Islet of Langerhans (tissue), 1 donor: ENCODE measurements at regions not wholly inside any gene's neighbourhood (a gene's known extent, or its start where the extent isn't known, plus 50 kb on each side); places are given as distances from the start of the nearest gene placed in this dataset.

Experiments
- FAIRE-seq: peaks from one replicate; lab custom pipeline; 2011; peaks lifted over from hg19 to GRCh38; lab: Jason Lieb, UNC

DNA sequence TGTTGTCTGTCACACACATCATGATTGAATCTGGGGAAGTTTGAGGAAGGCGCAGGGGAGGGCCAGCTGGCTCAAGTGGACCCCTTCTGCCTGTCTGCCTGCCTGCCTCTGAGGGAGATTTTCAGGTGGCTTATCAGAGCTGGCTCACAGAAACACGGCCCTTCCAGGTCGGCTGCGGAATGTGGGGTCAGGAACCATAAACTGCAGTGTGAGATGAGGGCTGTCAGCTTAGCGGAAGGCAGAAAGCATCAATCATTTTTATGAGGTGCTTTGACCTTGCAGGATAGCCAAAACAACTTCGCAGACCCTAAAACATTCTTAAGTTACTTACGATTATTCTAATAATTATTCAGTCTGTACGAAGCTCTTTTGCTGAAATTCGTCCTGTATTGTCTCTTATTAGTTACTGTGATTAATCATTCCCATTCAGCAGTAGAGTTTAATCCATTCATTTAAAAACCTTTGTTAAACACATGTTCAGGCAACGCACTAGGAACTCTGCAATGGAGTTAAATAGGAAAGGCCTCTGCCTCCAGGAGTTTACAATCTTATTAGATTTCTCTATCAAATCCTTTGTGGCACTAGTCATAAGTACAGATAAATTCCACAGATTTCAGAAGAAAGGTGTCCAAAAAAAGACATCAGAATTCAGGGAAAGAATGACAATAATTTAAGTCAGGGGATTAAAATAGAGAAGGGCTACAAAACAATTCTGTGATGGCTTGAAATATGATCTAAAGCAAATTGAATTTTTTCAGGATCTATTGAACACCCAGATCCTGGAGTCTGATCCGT, 371.6 kb downstream of the HRH4 start:
- FAIRE-seq = no peak

DNA sequence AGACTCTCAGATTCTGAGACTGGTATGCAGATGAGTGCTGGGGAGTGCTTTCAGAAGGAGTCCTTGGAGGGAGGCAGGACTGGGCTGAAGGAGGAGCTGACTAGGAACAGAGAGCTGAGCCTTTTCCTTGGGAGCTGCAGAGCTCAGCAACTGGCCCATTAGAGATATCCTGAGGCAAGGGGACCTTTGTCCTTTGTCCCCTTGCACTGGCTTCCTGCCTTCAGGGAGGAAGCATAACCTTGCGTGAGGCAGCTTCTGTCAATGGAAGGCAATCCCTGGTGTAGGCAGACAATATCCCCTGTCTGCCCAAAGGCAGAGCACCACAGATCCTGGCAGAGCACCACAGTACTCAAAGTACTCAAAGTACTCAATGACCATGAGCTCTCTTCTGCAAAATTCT, 375.3 kb downstream of the HRH4 start:
- FAIRE-seq = no peak

DNA sequence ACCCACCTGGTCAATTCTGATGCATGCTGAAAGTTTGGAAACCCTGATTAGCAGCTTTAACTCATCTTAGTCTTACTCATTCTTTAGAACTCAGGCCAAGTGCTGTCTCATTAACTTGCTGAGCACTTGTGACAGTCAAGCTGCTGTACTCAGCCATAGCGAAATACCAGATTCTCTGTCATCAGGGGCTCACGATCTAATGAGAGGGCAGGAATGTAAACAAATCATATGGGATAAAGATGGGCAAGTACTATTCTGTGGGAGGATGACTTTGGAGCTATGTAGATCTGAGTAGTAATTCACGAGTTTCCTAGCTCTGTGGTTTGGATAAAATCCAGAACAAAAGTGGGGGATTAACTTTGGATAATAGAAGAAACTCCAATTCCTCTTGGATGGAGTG, 376.6 kb downstream of the HRH4 start:
- no peak for FAIRE-seq

DNA sequence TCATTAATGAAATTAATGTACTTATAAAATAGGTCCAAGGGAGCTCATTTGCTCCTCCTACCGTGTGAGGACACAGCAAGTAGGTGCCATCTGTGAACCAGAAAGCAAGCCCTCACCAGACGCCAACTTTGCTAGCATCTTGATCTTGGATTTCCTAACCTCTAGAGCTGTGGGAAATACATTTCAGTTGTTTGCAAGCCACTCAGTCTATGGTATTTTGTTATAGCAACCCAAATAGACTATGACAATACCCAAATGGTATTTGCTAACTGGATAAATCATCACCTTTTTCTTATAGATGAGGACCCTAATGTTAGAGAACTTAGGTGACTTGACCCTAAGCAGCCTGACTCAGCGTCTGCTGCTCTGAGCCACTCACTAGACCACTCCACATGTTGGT, 379.6 kb downstream of the HRH4 start:
- FAIRE-seq = no peak

DNA sequence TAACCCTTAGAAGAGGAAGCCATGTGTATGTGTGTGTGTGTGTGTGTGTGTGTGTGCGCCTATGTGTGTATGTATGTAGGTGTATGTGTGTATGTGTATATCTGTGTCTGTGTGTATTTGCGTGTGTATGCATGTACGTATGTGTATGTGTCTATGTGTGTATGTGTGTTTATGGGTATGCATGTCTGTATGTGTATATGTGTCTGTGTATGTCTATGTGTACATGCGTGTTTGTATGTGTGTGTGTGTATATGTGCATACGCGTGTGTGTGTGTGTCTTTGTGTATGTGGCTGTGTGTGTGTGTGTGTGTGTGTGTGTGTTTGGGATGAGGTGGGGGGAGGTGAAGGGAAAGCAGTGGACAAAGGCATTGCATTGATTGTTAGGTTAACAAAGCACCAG, 380.2 kb downstream of the HRH4 start:
- FAIRE-seq = no peak

DNA sequence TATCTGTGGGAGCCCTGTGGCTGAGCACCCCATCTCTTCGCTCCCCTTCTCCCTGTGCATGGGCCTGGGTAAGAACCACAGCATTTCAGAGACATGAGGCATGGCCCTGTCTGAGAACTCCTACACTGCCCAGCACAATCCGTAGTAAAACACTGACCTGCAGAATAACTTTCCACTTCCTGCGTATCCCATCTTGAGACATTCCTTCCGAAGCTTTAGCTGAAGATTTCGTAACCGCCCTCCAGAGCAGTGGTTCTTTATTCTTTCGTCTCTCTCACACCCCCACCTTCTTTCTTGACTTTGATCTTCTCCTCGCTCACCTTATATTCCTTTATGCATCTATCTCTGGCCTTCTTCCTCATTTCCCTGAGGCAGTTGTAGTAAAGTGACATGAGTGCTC, 381.1 kb downstream of the HRH4 start:
- FAIRE-seq = no peak

DNA sequence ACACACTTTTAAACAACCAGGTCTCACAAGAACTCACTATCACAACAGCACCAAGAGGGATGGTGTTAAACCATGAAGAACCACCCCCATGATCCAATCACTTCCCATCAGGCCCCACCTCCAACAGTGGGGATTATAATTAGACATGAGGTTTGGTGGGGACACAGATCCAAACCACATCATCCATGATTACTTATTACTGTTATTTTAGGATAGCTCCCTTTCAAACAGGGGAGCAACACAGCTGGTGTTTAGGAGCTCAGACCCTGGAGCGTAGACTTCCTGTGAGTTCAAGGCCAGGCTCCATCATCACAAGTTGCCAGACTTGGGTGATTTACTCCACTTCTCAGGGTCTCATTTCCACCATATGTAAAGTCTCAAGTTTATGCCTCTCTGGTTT, 382.7 kb downstream of the HRH4 start:
- no peak for FAIRE-seq

DNA sequence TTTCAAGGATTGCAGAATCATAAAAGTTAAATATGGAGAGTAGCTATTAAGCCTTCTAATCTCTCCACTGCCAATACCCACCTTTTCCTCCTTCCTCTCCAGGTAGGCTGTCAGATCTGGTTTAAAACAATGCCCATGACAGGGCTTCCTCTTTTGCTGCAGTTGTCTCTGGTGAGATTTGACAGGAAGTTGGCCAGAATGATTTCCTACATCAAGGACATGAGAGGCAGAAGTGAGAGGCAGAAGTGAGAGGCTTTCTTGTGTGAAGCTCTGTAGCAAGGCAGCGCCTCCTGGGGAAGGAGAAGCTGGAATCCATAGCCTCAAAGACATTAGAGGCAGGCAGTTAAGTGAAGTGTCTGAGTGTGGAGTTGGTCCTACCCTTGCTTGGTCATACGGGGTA, 385.7 kb downstream of the HRH4 start:
- FAIRE-seq = no peak

DNA sequence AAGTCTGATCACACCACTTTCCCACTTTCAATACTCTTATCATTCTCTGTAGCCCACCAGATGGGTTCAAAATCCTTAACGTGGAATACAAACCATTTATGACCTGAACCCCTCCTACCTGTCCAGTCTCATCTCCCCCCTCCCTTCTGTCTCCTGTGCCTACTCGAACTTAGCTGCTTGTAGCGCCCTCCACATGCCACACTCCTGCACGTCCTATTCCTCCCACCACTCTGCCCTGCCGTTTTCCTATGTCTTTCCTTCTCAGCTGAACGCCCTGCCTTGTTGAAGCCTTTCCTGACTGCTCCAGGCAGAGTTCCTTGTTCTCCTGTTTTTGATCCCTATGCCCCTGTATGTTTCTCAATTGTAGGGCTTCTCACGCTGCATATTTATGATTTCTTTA, 390.1 kb downstream of the HRH4 start:
- no peak for FAIRE-seq

DNA sequence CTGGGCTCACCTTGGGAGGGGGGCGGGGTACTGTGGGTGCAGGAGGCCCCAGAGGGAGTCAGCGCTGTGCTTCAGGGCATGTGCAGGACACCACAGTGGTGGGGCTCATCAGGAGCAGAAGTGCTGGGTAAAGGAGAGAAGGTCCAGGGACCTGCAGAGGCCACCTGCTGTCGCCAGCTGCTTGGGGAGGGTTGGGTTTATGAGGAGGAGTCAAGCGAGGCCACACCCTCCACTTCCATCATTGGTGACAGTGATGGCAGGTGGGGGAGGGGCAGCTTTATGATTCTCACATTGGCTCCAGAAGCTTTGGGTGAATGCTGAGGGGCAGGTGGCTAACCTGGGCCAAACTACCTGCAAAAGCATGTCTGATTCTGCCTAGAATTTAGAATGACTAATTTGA, 392.6 kb downstream of the HRH4 start:
- no peak for FAIRE-seq

DNA sequence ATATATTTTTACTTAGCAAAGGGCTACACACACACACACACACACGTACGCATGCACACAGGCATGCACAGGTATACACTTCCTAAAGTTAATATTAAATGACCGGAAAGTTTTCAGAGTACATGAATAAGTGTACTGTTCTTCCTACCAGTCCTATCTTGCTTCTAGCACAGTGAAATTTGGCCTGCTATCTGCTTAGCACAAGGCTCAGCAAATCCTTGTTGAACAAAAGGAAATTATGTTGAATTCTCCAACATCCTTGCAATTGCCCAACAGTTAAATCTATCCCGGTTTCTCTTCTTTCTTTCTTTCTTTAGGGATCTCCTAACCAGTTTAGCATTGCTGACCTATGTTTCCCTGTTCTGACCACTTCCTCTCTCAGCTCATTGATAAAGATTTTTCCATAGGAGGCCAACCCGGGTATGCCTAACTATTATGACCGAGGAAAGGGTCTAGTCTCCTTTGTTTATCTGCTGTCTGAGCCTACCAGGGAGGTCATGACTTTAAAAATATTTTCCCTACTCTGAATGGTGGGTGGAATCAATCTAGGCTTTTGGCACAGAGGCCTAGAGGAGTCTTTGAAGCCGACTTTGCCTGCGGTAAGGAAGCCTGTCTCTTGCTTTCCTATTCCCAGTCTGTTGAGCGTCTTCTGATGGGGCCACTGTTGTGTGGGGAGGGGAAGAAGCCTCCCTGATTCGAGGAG, 400.7 kb downstream of the HRH4 start:
- no peak for FAIRE-seq

DNA sequence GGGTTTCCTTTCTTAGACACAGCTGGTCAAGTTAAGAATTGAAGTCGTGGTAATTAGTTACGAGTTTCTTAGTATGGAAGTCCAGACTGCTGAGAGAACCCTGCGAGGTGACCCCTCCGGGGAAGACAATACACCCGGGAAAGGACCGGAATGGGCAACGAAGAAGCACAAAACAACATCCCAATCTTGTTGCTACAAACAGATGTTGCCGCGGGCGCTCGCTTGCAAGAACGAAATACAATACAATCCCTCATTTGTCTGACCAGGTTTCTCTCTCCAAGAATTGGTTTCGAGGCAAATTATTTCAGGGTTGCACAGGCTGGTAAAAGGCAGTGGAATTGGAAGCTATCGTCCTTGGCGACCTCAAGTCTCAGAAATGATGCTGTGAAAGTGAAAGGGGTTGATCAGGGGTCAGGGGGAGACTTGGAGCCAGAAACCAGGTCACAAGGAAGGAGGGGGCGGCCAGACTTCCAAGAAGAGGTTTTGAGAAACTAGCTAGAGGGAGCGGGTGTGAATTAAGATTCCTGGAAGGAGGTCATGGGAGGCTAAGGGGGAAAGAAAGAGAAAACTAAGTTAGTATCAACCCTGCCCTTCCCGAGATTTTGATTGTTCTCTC, 401.9 kb downstream of the HRH4 start:
- no peak for FAIRE-seq

DNA sequence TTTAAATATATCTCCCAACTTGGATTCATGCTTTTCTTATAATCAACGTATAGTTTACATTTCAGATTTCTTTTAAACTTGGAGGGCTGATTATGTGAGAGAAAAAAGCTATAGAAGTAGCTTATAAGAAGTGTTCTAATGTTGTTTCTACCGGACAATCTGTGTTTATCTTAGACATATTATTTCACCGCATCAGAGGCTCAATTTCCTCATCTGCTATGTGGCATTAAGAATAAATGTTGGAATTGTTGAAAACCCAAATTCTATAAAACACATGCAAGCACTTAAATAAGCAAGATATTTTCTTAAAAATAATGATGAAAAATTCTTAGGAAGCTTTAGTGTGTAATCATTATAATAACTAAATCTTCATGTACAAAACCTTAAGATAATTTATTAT, 407.9 kb downstream of the HRH4 start:
- FAIRE-seq = no peak

DNA sequence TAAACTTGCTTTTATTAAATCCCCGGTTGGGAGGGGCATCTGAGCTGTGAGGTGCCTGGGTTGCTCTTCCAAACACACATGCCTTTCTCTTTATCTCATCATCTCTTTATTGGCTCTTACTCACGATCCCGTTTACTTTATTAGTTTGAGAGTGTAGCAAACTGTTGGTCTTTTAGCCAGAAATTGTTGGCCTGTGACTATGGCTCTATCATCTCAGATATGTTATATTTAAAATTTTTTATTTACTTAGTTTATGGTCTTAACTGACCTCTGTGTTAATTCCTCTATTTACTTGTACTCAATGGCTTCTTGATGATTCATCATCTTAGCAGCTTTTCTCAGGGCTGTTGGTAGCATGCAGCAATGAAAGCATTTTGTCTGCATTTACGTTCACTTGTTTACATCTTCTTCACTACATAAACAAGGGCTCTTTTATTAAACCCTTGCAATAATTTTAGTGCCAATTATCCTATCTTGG, 408.4 kb downstream of the HRH4 start:
- FAIRE-seq = no peak

DNA sequence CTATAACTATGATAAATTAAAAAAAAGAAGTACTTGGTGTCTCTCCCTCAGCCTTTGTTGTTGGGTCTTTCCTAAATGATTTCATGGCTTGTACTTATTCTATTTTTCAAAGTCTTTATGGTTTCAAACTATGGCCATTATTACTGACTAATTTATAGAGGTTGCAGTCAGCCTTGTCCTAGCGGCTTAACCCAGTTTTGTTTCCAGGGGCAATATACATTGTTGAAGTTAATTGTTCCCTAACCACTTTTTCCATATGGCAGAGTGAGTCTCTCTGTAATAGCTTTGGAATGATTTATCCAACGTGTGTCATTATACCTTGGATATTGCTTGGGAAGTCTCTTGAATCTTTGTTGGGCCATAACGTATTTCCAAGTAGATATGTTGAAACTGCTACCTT, 408.8 kb downstream of the HRH4 start:
- FAIRE-seq = no peak

DNA sequence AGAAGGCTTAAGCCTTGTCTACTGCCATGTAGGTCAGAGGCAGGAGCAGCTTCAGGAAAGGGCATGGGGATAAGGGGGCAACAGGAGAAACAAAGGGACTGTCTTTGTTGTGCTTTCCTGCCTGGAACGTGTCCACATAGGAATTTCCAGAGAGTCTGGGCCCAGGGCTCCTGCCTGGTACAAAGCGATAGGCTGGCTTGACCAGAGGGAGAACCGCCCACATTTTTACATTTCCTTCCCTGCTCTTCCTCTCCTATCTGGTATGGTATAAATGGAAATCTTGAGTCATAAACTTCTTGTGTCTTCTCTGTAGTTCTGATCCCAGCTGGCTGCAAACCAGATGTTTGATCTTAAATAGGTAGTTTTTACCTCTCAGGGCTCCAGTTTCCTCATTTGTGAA, 414.8 kb downstream of the HRH4 start:
- no peak for FAIRE-seq

DNA sequence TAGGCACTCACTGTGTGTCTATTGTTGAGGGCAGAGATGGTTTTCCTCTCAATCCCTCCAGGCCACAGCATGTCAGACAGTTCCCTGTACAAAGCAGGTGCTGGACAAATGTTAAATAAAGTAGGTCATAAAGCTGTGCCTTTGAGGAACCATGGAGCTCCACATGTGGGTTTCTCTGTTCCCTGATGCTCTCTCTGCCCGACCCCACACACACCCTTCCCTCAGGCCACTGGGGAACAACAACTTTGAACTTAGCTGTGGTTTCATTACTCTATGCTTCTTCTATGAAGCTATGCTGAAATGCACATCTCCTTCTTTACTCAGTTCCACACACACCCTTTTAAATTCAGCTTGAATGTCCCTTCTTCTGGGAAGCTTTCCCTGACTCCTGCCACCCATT, 415.3 kb downstream of the HRH4 start:
- no peak for FAIRE-seq

DNA sequence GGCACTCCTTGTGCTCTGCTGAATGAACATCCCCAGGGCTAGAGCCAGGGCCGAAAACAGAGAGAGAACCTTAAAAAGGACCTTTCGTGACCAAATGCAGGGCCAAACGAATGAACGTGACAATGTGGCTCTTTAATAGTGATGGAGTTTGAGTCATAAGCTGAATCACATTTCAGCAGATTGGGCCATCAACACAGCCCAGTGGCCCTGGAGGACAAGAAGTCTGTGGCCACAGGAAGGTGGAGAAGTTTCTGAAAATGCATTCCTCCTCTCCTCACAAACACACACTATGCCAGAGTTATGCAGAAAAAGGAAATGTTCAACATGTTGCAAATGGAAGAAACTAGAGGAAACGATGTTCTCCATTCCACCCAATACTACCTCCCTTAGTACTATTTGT, 415.8 kb downstream of the HRH4 start:
- FAIRE-seq = no peak

DNA sequence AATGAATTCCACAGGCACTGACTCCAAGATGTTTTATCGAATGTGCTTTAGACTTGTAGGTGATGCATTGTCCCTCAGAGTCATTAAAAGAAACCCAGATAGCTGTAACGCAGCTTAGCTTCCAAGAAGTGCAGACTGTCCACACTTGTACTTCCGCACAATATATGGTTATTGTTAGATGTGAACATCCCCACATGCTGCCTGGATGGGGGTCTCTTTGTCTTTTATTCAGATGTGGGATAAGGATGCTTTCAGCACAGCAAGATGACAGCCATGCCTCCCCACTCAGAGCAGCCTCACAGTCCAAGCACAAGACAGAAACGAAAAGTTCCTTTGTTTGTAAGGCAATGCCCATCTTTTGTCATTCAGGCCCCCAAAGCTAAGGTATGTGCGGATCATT, 416.6 kb downstream of the HRH4 start:
- no peak for FAIRE-seq

DNA sequence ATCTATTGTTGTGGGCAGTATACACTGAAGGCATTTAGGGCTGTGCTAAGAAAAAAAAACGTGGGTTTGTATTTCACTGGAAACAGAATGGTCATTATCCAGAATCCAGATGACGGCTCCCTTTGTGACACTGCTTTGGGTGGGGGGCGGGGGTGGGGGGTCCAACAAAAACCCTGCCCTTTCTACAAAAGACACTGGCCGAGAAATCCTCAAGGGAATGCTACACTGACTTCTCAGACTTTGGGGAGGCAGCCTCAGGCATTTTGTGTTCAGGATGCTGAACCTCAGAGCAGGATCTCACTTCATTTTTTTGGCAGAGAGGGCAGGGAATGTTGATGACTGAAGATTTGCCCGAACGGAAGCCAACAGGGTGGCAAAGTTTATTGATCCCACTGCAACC, 417.1 kb downstream of the HRH4 start:
- FAIRE-seq = no peak

DNA sequence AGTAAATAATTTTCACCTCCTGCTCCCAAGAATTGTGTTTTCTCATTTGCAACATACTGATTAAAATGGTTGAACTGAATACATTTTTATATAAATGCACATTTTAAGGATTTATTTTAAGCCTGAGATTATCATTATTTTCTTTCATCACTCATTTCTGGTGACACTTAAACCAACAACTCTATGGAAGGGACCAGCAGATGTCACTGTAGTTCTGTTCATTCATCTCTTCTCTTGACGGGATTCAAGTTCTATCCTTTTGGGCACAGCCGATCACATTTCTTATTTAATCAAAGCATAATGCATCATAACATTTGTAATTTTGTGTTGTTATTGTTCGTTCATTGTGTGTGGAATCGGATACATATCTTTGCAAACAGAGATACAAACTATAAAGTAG, 417.9 kb downstream of the HRH4 start:
- FAIRE-seq = no peak

DNA sequence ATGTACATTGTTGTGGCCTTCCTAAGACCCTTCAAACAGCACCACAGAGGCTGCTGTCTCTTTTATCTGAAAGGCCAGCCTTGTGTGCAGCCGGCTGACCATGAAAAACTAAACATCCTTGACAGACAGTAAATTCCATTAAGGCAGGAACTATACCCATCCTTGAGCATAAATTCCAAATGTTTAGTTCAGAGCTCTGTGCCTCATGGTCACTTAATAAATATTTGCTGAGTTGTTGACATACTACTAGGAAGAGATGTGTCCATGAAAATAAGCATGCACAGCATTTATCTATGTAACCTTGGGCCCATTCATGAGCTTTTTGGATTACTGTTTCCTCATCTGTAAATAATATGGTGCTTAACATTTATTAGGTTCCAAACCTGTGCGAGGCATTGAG, 424.8 kb downstream of the HRH4 start:
- no peak for FAIRE-seq

DNA sequence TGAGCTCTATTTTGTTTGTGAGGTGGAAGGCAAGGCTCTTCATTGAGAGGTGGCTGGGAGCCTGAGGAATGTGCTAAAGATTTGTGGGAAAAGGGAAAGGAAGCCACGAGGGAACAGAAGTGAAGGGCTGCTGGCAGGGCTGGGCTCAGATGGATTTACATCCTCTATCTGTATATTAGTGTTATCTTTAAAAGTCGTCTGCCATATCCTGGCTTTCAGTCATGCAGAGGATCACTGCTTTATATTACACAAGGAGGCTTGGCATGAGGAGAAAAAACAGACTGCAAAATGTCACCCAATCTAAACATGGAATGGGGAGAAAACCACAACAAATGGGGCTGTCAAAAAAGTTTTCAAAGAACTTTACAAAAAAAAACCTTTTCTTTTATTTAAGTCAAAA, 434.4 kb downstream of the HRH4 start:
- no peak for FAIRE-seq

DNA sequence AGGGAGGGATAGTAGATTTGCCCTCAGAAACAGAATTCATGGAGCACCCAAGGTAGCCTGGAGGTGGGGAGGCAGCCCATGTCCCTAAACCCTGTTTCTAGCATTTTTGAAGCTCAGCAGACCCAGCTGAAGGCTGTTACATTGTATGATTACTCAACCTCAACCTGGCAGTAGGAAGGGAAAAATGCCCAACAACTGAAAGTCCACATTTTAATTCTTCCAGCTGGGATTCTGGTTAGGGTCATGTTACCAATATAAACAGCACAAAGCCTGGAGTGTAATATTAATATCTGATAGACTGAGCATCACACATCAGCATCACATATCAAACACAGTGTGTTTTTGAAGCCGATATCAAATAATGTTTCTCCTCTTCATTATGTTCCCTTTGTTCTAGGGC, 437.0 kb downstream of the HRH4 start:
- FAIRE-seq = no peak
